GM12878 (cell line): ENCODE measurements at regions not wholly inside any gene's neighbourhood (a gene's known extent, or its start where the extent isn't known, plus 50 kb on each side); places are given as distances from the start of the nearest gene placed in this dataset.

ENCODE experiments used
- ATAC-seq: fragments of 200-7000 bp; cut with Tn5 transposase; 3 replicates; pipeline ENCODE4 v1.9.1; 2020; ENCODE audit warnings: mild to moderate bottlenecking, moderate library complexity
- BruUV-seq: library from RNA; stranded (reverse); fragments of 400-500 nt; replicated peaks from 2 replicates; lab custom pipeline; 2021; lab: Mats Ljungman, UMichigan
- CTCF ChIA-PET: fragments of 300-600 bp; sonication (Branson Sonifier 250); formaldehyde crosslinking; extraction: SDS; loops from one replicate; lab custom pipeline; 2021; ENCODE audit warnings: inconsistent platforms; lab: Yijun Ruan, JAX
- POLR2A ChIA-PET: fragments of 350-600 bp; formaldehyde crosslinking; extraction: SDS; loops from one replicate; lab custom pipeline; 2021; ENCODE audit warnings: inconsistent platforms; lab: Charles Lee
- RAD21 ChIA-PET: fragments of 300-600 bp; sonication (Branson Sonifier 250); formaldehyde crosslinking; loops from one replicate; lab custom pipeline; 2023; ENCODE audit warnings: antibody characterized with exemption; ENCODE audit not compliant: unreplicated experiment; lab: Charles Lee
- SMC1A ChIA-PET: fragments of 300-600 bp; sonication (Branson Sonifier 250); formaldehyde crosslinking; loops from one replicate; lab custom pipeline; 2023; ENCODE audit not compliant: unreplicated experiment, uncharacterized antibody; lab: Charles Lee
- DNase-seq: peaks from one replicate; pipeline ENCODE4 v3.0.0-alpha.2; 2011; ENCODE audit warnings: low read depth, low spot score
- FAIRE-seq: peaks from 3 replicates; lab custom pipeline; 2011; peaks lifted over from hg19 to GRCh38; lab: Jason Lieb, UNC
- H2AFZ ChIP-seq: 2 replicates; pipeline ENCODE4 v1.6.0; 2011; ENCODE audit warnings: low read depth, low read length, control low read depth; ENCODE audit not compliant: control insufficient read depth
- H3K27ac ChIP-seq: 2 replicates; pipeline ENCODE4 v1.5.1; 2011; ENCODE audit warnings: control low read depth; ENCODE audit not compliant: control insufficient read depth, insufficient read depth
- H3K27me3 ChIP-seq, 2 experiments: replicated peaks in 1 of 2; 2 replicates each; pipeline versions ENCODE4 v1.6.0 to v1.6.1; 2011; ENCODE audit warnings: low read length in 1 of 2; ENCODE audit not compliant: control insufficient read depth in 2 of 2, insufficient read depth in 2 of 2
- H3K36me3 ChIP-seq, 2 experiments: 2 replicates each; pipeline ENCODE4 v1.5.1; 2011; ENCODE audit warnings: low read length in 1 of 2; ENCODE audit not compliant: control insufficient read depth in 2 of 2, insufficient read depth in 2 of 2
- H3K4me1 ChIP-seq: 2 replicates; pipeline ENCODE4 v1.6.1; 2011; ENCODE audit warnings: mild to moderate bottlenecking, low read length, moderate library complexity, mixed read lengths; ENCODE audit not compliant: control insufficient read depth, insufficient read depth
- H3K4me2 ChIP-seq: 2 replicates; pipeline ENCODE4 v1.6.0; 2011; ENCODE audit warnings: control low read depth; ENCODE audit not compliant: control insufficient read depth, insufficient read depth
- H3K4me3 ChIP-seq: fragments of 200-600 bp; sonication (generic); 2 replicates; pipeline ENCODE4 v1.5.1; 2016
- H3K79me2 ChIP-seq: 2 replicates; pipeline ENCODE4 v1.6.0; 2011; ENCODE audit warnings: low read length; ENCODE audit not compliant: control insufficient read depth, insufficient read depth
- H3K9ac ChIP-seq: 2 replicates; pipeline ENCODE4 v1.8.0; 2011; ENCODE audit warnings: low read length, control low read depth, mixed read lengths; ENCODE audit not compliant: control insufficient read depth, insufficient read depth
- H3K9me3 ChIP-seq: replicated peaks from 3 replicates; pipeline ENCODE4 v1.5.1; 2011; ENCODE audit warnings: mild to moderate bottlenecking, low read length; ENCODE audit not compliant: control insufficient read depth, insufficient read depth
- H4K20me1 ChIP-seq: 2 replicates; pipeline ENCODE4 v1.6.0; 2011; ENCODE audit not compliant: control insufficient read depth, insufficient read depth
- NR2C2 ChIP-seq: IDR thresholded peaks from 2 replicates; pipeline ENCODE4 v1.6.1; 2011; ENCODE audit warnings: borderline replicate concordance, low read depth; ENCODE audit not compliant: control insufficient read depth, insufficient read length
- POLR2AphosphoS2 ChIP-seq: IDR thresholded peaks from 2 replicates; pipeline ENCODE4 v1.6.1; 2011; ENCODE audit warnings: low read depth, mild to moderate bottlenecking, low read length, improper control_type of control experiment, moderate library complexity
- RB1 ChIP-seq: fragments of 450-650 bp; formaldehyde crosslinking; IDR thresholded peaks from 2 replicates; pipeline ENCODE4 v1.6.1; 2017; ENCODE audit warnings: mild to moderate bottlenecking, borderline replicate concordance
- SMC3 ChIP-seq: IDR thresholded peaks from 2 replicates; pipeline ENCODE4 v1.6.1; 2011; ENCODE audit warnings: low read length, improper control_type of control experiment, borderline replicate concordance
- SP1 ChIP-seq: IDR thresholded peaks from one replicate; pipeline ENCODE4 v1.6.1; 2011; ENCODE audit warnings: low read depth, low read length
- SRF ChIP-seq, 2 experiments: IDR thresholded peaks; 2 replicates each; pipeline ENCODE4 v1.6.1; 2011; ENCODE audit warnings: low read depth in 2 of 2, low read length in 2 of 2, mild to moderate bottlenecking in 1 of 2, moderate library complexity in 1 of 2
- TAF1 ChIP-seq: IDR thresholded peaks from 2 replicates; pipeline ENCODE4 v1.6.1; 2011; ENCODE audit warnings: mild to moderate bottlenecking, low read depth, low read length, borderline replicate concordance
- TARDBP ChIP-seq: IDR thresholded peaks from 2 replicates; pipeline ENCODE4 v1.6.1; 2016; ENCODE audit warnings: borderline replicate concordance
- ZNF207 ChIP-seq: fragments of 450-650 bp; IDR thresholded peaks from 2 replicates; pipeline ENCODE4 v1.6.1; 2014; ENCODE audit warnings: antibody characterized with exemption, mild to moderate bottlenecking, borderline replicate concordance
- WGBS: methylation state at CpG from one replicate; pipeline ENCODE4 v1.1.6; 2016; ENCODE audit warnings: low lambda C conversion rate; ENCODE audit not compliant: insufficient replicate concordance, insufficient coverage; ENCODE audit errors: missing lambda C conversion rate; 5-methylcytosine and 5-hydroxymethylcytosine counted together
- in situ Hi-C: fragments of 300-500 bp; cut with MboI; formaldehyde crosslinking; loops from 9 replicates; pipeline ENCODE4 v1.14.3; 2018; ENCODE audit warnings: mixed read lengths
- intact Hi-C: fragments of 100-400 bp; cut with micrococcal nuclease; formaldehyde crosslinking; loops from one replicate; pipeline ENCODE4 v1.14.2; 2022; ENCODE audit not compliant: unreplicated experiment
- TF ChIP-seq, protein P1 (sequence below): IDR thresholded peaks from 2 replicates; pipeline ENCODE4 v1.6.1; 2012; ENCODE audit warnings: low read depth, low read length, improper control_type of control experiment
- TF ChIP-seq, protein P2 (sequence below): fragments of 450-650 bp; IDR thresholded peaks from 2 replicates; pipeline ENCODE4 v1.6.1; 2017; ENCODE audit warnings: antibody characterized with exemption, mild to moderate bottlenecking, moderate library complexity
- TF ChIP-seq, protein P3 (sequence below): fragments of 450-650 bp; IDR thresholded peaks from 2 replicates; pipeline ENCODE4 v1.6.1; 2017; ENCODE audit warnings: borderline replicate concordance

DNA sequence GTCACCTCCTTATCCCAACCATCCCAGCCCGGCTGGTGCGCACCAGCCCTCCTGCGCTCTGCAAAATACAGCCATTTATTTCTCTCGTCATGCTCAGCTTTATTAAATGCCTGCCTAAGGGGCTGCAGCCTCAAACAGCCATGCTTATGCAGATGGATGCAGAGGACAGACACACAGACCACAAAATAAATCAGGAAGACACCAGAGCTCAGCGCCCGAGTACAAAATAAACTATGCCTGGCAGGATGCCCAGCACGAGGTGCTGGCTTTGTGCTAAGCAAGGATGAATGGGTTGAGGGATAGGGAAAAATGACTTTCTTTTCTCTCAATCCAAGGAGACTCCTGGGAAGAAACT lies 70.5 kb downstream of the RPUSD4 start:
- ChIA-PET CTCF (interaction anchor here (1.9 kb wide), 1 partner anchor 52 kb away, joined by 6 read pairs; no protein-coding TSS in a partner anchor), SMC1A (interaction anchor here (1.2 to 2.6 kb wide), 2 partner anchors 24 to 49 kb away, joined by 3 to 5 read pairs; no protein-coding TSS in a partner anchor), RAD21 (interaction anchor here (0.9 kb wide), 1 partner anchor 198 kb away, joined by 3 read pairs; no protein-coding TSS in a partner anchor), POLR2A (interaction anchor here (1.2 kb wide), 1 partner anchor 198 kb away, joined by 4 read pairs; no protein-coding TSS in a partner anchor)
- Histone ChIP-seq H3K4me1 (no peaks in the 10 kb centered on the region), H3K9me3 (no peaks in the 10 kb centered on the region), H2AFZ (no peak overlapping the region), H3K36me3 (no peaks in the 10 kb centered on the region), H3K79me2 (no peaks in the 10 kb centered on the region), H3K4me2 (no peak overlapping the region), H3K4me3 (no peak overlapping the region), H4K20me1 (no peaks in the 10 kb centered on the region), H3K27ac (no peak overlapping the region), H3K27me3 (peaks cover 0 to 3% of the 10 kb centered on the region in 2 experiments), H3K9ac (no peak overlapping the region)
- DNase-seq (no peak), ATAC-seq (no peak), FAIRE-seq (no peak)
- TF ChIP-seq POLR2AphosphoS2 (no peak), SRF (IDR thresholded peaks at IDR 0.05; ENCODE audit: low read depth in 2 of 2, low read length in 2 of 2) (no peak), ZNF207 (no peak)
- in situ Hi-C loops, result no loop called here
- BruUV-seq, result no TSS peak
- WGBS, result 50% methylated on average over 7 of the region's 7 CpGs
- intact Hi-C loops, result no loop called here

DNA sequence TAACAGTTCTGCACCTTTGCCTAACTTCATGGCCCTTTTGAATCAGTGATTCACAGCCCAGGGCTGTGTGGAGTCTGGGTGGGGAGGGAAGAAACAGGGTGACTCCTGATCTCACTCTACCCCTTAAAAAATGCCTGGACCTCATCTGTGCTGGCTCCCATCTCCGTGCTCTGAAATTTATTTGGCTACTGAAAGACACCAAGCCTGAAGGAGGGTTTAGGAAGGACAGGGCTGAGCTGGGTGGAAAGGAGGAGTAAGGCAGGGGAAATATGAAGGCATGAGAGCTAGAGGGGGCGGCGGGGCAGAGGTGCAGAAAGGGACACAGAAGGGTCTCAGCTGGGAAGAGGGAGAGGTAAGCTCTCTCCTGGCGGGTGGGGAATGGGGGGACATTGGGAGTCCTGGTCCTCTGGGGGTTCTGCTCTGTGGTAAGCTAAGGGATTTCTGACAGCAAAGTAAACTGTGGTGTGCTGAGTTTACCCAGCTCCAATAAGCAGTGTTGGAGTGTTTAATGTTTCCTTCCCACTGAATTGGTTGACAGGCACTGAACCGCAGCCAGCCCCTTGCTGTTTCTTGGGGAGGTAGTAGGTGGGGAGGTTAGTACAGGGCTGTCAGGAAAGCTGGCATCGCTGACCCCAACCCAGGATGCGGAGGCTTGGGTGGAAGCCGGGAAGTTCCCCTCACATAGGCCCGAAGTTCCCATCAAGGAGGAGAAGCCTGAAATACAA lies 71.1 kb downstream of the RPUSD4 start:
- WGBS, result 32% methylated on average over 9 of the region's 9 CpGs
- peaks cover 0 to 3% of the 10 kb centered on the region in 2 experiments for H3K27me3 ChIP-seq
- POLR2A ChIA-PET, result interaction anchor here (1.2 kb wide), 1 partner anchor 197 kb away, joined by 4 read pairs; no protein-coding TSS in a partner anchor
- FAIRE-seq (no peak), ATAC-seq (no peak), DNase-seq (no peak)
- no peaks in the 10 kb centered on the region for H3K9me3 ChIP-seq
- in situ Hi-C loops (no loop called here), intact Hi-C loops (no loop called here)
- CTCF ChIA-PET, result interaction anchor here (0.5 to 1.9 kb wide), 2 partner anchors 53 to 217 kb away, joined by 3 to 6 read pairs; no protein-coding TSS in a partner anchor
- no peak overlapping the region for H2AFZ ChIP-seq
- no peak overlapping the region for H3K27ac ChIP-seq
- no peaks in the 10 kb centered on the region for H3K36me3 ChIP-seq
- no peaks in the 10 kb centered on the region for H4K20me1 ChIP-seq
- no peaks in the 10 kb centered on the region for H3K79me2 ChIP-seq
- RAD21 ChIA-PET, result no interaction called here
- no peaks in the 10 kb centered on the region for H3K4me1 ChIP-seq
- no peak overlapping the region for H3K4me2 ChIP-seq
- H3K9ac ChIP-seq, result no peak overlapping the region
- no peak overlapping the region for H3K4me3 ChIP-seq
- SMC1A ChIA-PET, result interaction anchor here (1.2 to 2.6 kb wide), 2 partner anchors 23 to 49 kb away, joined by 3 to 5 read pairs; no protein-coding TSS in a partner anchor
- no TSS peak for BruUV-seq
- TF ChIP-seq, protein P1, sequence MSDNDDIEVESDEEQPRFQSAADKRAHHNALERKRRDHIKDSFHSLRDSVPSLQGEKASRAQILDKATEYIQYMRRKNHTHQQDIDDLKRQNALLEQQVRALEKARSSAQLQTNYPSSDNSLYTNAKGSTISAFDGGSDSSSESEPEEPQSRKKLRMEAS, result no peak
- no peak for TF ChIP-seq SP1
- TF ChIP-seq TARDBP, result no peak
- TF ChIP-seq, protein P2, sequence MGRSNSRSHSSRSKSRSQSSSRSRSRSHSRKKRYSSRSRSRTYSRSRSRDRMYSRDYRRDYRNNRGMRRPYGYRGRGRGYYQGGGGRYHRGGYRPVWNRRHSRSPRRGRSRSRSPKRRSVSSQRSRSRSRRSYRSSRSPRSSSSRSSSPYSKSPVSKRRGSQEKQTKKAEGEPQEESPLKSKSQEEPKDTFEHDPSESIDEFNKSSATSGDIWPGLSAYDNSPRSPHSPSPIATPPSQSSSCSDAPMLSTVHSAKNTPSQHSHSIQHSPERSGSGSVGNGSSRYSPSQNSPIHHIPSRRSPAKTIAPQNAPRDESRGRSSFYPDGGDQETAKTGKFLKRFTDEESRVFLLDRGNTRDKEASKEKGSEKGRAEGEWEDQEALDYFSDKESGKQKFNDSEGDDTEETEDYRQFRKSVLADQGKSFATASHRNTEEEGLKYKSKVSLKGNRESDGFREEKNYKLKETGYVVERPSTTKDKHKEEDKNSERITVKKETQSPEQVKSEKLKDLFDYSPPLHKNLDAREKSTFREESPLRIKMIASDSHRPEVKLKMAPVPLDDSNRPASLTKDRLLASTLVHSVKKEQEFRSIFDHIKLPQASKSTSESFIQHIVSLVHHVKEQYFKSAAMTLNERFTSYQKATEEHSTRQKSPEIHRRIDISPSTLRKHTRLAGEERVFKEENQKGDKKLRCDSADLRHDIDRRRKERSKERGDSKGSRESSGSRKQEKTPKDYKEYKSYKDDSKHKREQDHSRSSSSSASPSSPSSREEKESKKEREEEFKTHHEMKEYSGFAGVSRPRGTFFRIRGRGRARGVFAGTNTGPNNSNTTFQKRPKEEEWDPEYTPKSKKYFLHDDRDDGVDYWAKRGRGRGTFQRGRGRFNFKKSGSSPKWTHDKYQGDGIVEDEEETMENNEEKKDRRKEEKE, result no peak
- no peak for TF ChIP-seq NR2C2
- TF ChIP-seq, protein P3, sequence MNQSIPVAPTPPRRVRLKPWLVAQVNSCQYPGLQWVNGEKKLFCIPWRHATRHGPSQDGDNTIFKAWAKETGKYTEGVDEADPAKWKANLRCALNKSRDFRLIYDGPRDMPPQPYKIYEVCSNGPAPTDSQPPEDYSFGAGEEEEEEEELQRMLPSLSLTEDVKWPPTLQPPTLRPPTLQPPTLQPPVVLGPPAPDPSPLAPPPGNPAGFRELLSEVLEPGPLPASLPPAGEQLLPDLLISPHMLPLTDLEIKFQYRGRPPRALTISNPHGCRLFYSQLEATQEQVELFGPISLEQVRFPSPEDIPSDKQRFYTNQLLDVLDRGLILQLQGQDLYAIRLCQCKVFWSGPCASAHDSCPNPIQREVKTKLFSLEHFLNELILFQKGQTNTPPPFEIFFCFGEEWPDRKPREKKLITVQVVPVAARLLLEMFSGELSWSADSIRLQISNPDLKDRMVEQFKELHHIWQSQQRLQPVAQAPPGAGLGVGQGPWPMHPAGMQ, result no peak
- TF ChIP-seq RB1, result no peak
- no peak for TF ChIP-seq TAF1
- TF ChIP-seq SMC3, result no peak
